ENCODE measurements at regions not wholly inside any gene's neighbourhood (a gene's known extent, or its start where the extent isn't known, plus 50 kb on each side); places are given as distances from the start of the nearest gene placed in this dataset.

GRCh38 chr4:22336822-22337221 is 179.0 kb downstream of the ADGRA3 start:
- H3K4ac ChIP-seq (ENCODE audit: low read length) = no peak overlapping the region
- H4K91ac ChIP-seq (ENCODE audit: low read depth, low read length, poor library complexity) = no peak overlapping the region
- H4K8ac ChIP-seq (ENCODE audit: low read depth, low read length) = no peak overlapping the region
- no peaks in the 10 kb centered on the region for H3K79me1 ChIP-seq (ENCODE audit: low read depth, low read length)
- H3K4me1 ChIP-seq (ENCODE audit: control insufficient read depth in 2 of 2, insufficient read depth in 1 of 2, low read depth in 1 of 2, low read length in 2 of 2) = no peaks in the 10 kb centered on the region
- H3K27ac ChIP-seq (replicated peaks; ENCODE audit: low read length) = no peak overlapping the region
- H2BK120ac ChIP-seq (ENCODE audit: low read depth, low read length) = no peak overlapping the region
- no peak overlapping the region for H2BK12ac ChIP-seq (ENCODE audit: low read length)
- peaks cover 0 to 2% of the 10 kb centered on the region in 2 donors for H3K36me3 ChIP-seq (replicated peaks in 1 of 2; ENCODE audit: control insufficient read depth in 2 of 2, insufficient read depth in 2 of 2, low read length in 2 of 2)
- no peak overlapping the region for H3K14ac ChIP-seq (ENCODE audit: low read length)
- H3K4me3 ChIP-seq (ENCODE audit: low read length in 2 of 2) = no peak overlapping the region
- no peak overlapping the region for H2AK5ac ChIP-seq (ENCODE audit: low read depth, low read length)
- no peak overlapping the region for H2AFZ ChIP-seq (ENCODE audit: low read length)
- H3K23ac ChIP-seq (ENCODE audit: low read depth, low read length, poor library complexity) = no peak overlapping the region
- no peak overlapping the region for H2BK15ac ChIP-seq (ENCODE audit: low read length)
- no peak overlapping the region for H3K9ac ChIP-seq (ENCODE audit: low read depth, low read length, poor library complexity)
- no peak overlapping the region for H2BK5ac ChIP-seq (ENCODE audit: low read length)
- no peak overlapping the region for H3K18ac ChIP-seq (ENCODE audit: low read length)
- H3K27me3 ChIP-seq (ENCODE audit: control insufficient read depth in 3 of 3, insufficient read depth in 3 of 3, low read depth in 1 of 3, low read length in 3 of 3) = no peaks in the 10 kb centered on the region
- WGBS, 2 donors (ENCODE audit: extremely low coverage in 2 of 2, insufficient read length in 2 of 2, insufficient replicate concordance in 1 of 2) = no CpG with 5 or more reads among the region's 6 CpGs
- H3K9me3 ChIP-seq (replicated peaks in 1 of 2; ENCODE audit: control insufficient read depth in 2 of 2, insufficient read depth in 1 of 2, low read depth in 1 of 2, low read length in 2 of 2) = no peaks in the 10 kb centered on the region
- no peak for DNase-seq (ENCODE audit: low spot score)
- no peak overlapping the region for H3K4me2 ChIP-seq (ENCODE audit: insufficient read depth, low read length, poor library complexity, severe bottlenecking)

- no peak overlapping the region for H2BK5ac ChIP-seq (ENCODE audit: low read length)
- WGBS, 2 donors (ENCODE audit: extremely low coverage in 2 of 2, insufficient read length in 2 of 2, insufficient replicate concordance in 1 of 2) = no CpG with 5 or more reads among the region's 2 CpGs
Measured at GRCh38 chr4:22334155-22334554, 181.7 kb downstream of the ADGRA3 start.

DNA sequence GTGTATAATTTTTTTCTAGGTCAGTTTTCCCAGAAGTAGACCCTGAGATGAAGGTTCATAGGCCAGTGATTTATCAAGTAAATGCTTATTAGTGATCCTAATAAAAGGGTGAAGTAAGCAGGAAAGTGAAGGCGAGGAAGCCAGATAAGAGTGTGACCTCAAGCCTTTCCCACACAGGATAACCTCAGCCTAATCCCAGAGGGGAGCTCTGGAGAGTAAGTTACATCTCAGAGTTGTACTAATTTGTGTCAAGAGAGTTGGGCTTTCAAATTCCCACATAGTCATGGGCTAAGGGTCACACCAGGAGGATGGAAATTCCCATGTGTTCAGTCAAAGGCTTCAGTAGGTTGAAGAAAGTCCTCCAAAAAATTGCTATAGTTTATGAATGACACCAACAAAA is 191.4 kb downstream of the ADGRA3 start:
- H4K8ac ChIP-seq (ENCODE audit: low read depth, low read length) = no peak overlapping the region
- no peak overlapping the region for H3K4me3 ChIP-seq (ENCODE audit: low read length in 2 of 2)
- no peaks in the 10 kb centered on the region for H3K27me3 ChIP-seq (ENCODE audit: control insufficient read depth in 3 of 3, insufficient read depth in 3 of 3, low read depth in 1 of 3, low read length in 3 of 3)
- DNase-seq (ENCODE audit: low spot score) = no peak
- no peak overlapping the region for H2BK12ac ChIP-seq (ENCODE audit: low read length)
- no peak overlapping the region for H3K4me2 ChIP-seq (ENCODE audit: insufficient read depth, low read length, poor library complexity, severe bottlenecking)
- no peak overlapping the region for H2AK5ac ChIP-seq (ENCODE audit: low read depth, low read length)
- H3K4ac ChIP-seq (ENCODE audit: low read length) = no peak overlapping the region
- no CpG with 5 or more reads among the region's 1 CpG for WGBS, 2 donors (ENCODE audit: extremely low coverage in 2 of 2, insufficient read length in 2 of 2, insufficient replicate concordance in 1 of 2)
- peaks cover 0 to 2% of the 10 kb centered on the region in 2 donors for H3K36me3 ChIP-seq (replicated peaks in 1 of 2; ENCODE audit: control insufficient read depth in 2 of 2, insufficient read depth in 2 of 2, low read length in 2 of 2)
- no peak overlapping the region for H3K27ac ChIP-seq (replicated peaks; ENCODE audit: low read length)
- no peak overlapping the region for H2BK15ac ChIP-seq (ENCODE audit: low read length)
- no peak overlapping the region for H3K14ac ChIP-seq (ENCODE audit: low read length)
- no peak overlapping the region for H4K91ac ChIP-seq (ENCODE audit: low read depth, low read length, poor library complexity)
- H3K79me1 ChIP-seq (ENCODE audit: low read depth, low read length) = no peaks in the 10 kb centered on the region
- H2AFZ ChIP-seq (ENCODE audit: low read length) = no peak overlapping the region
- H3K4me1 ChIP-seq (ENCODE audit: control insufficient read depth in 2 of 2, insufficient read depth in 1 of 2, low read depth in 1 of 2, low read length in 2 of 2) = no peaks in the 10 kb centered on the region
- no peak overlapping the region for H2BK120ac ChIP-seq (ENCODE audit: low read depth, low read length)
- no peak overlapping the region for H3K9ac ChIP-seq (ENCODE audit: low read depth, low read length, poor library complexity)
- H3K9me3 ChIP-seq (replicated peaks in 1 of 2; ENCODE audit: control insufficient read depth in 2 of 2, insufficient read depth in 1 of 2, low read depth in 1 of 2, low read length in 2 of 2) = peaks cover 0 to 1% of the 10 kb centered on the region in 2 donors
- no peak overlapping the region for H2BK5ac ChIP-seq (ENCODE audit: low read length)
- H3K18ac ChIP-seq (ENCODE audit: low read length) = no peak overlapping the region
- no peak overlapping the region for H3K23ac ChIP-seq (ENCODE audit: low read depth, low read length, poor library complexity)

More at GRCh38 chr4:22334155-22334554, 181.7 kb downstream of the ADGRA3 start:
- Histone ChIP-seq H4K91ac (ENCODE audit: low read depth, low read length, poor library complexity) (no peak overlapping the region), H3K18ac (ENCODE audit: low read length) (no peak overlapping the region), H2BK120ac (ENCODE audit: low read depth, low read length) (no peak overlapping the region), H3K14ac (ENCODE audit: low read length) (no peak overlapping the region), H3K36me3 (replicated peaks in 1 of 2; ENCODE audit: control insufficient read depth in 2 of 2, insufficient read depth in 2 of 2, low read length in 2 of 2) (peaks cover 0 to 6% of the 10 kb centered on the region in 2 donors), H3K9me3 (replicated peaks in 1 of 2; ENCODE audit: control insufficient read depth in 2 of 2, insufficient read depth in 1 of 2, low read depth in 1 of 2, low read length in 2 of 2) (peaks cover 0 to 4% of the 10 kb centered on the region in 2 donors), H4K8ac (ENCODE audit: low read depth, low read length) (no peak overlapping the region), H3K9ac (ENCODE audit: low read depth, low read length, poor library complexity) (no peak overlapping the region), H2BK15ac (ENCODE audit: low read length) (no peak overlapping the region), H3K4me3 (ENCODE audit: low read length in 2 of 2) (no peak overlapping the region), H2AFZ (ENCODE audit: low read length) (no peak overlapping the region), H2BK12ac (ENCODE audit: low read length) (no peak overlapping the region), H3K4me2 (ENCODE audit: insufficient read depth, low read length, poor library complexity, severe bottlenecking) (no peak overlapping the region), H3K27ac (replicated peaks; ENCODE audit: low read length) (no peak overlapping the region), H3K27me3 (ENCODE audit: control insufficient read depth in 3 of 3, insufficient read depth in 3 of 3, low read depth in 1 of 3, low read length in 3 of 3) (no peaks in the 10 kb centered on the region), H2AK5ac (ENCODE audit: low read depth, low read length) (no peak overlapping the region), H3K4ac (ENCODE audit: low read length) (no peak overlapping the region), H3K79me1 (ENCODE audit: low read depth, low read length) (no peaks in the 10 kb centered on the region), H3K23ac (ENCODE audit: low read depth, low read length, poor library complexity) (no peak overlapping the region), H3K4me1 (ENCODE audit: control insufficient read depth in 2 of 2, insufficient read depth in 1 of 2, low read depth in 1 of 2, low read length in 2 of 2) (no peaks in the 10 kb centered on the region)
- DNase-seq (ENCODE audit: low spot score) = no peak

DNA sequence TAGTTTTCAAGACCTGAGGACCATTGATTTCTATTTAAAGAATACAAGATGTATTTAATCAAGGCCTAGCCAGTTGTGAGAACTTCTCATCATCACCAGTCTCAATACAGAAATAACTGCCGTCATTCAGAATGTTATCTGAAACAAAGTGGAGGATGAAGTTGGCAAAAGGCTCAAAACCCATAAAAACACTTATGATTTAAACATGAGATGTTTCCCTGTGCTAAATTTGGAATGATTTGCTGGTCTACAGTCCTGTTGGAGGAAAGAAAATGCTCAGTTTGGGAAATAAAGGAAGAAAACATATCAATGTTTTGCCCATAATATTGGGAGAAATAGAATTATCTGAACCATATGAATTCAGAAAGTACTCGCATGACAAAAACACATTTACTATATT is 192.2 kb downstream of the ADGRA3 start:
- Histone ChIP-seq H3K18ac (ENCODE audit: low read length) (no peak overlapping the region), H3K4me1 (ENCODE audit: control insufficient read depth in 2 of 2, insufficient read depth in 1 of 2, low read depth in 1 of 2, low read length in 2 of 2) (no peaks in the 10 kb centered on the region), H2BK15ac (ENCODE audit: low read length) (no peak overlapping the region), H3K9ac (ENCODE audit: low read depth, low read length, poor library complexity) (no peak overlapping the region), H4K91ac (ENCODE audit: low read depth, low read length, poor library complexity) (no peak overlapping the region), H3K36me3 (replicated peaks in 1 of 2; ENCODE audit: control insufficient read depth in 2 of 2, insufficient read depth in 2 of 2, low read length in 2 of 2) (no peaks in the 10 kb centered on the region), H3K27ac (replicated peaks; ENCODE audit: low read length) (no peak overlapping the region), H3K4me3 (ENCODE audit: low read length in 2 of 2) (no peak overlapping the region), H2BK120ac (ENCODE audit: low read depth, low read length) (no peak overlapping the region), H3K9me3 (replicated peaks in 1 of 2; ENCODE audit: control insufficient read depth in 2 of 2, insufficient read depth in 1 of 2, low read depth in 1 of 2, low read length in 2 of 2) (no peaks in the 10 kb centered on the region), H3K4me2 (ENCODE audit: insufficient read depth, low read length, poor library complexity, severe bottlenecking) (no peak overlapping the region), H2AFZ (ENCODE audit: low read length) (no peak overlapping the region), H2BK5ac (ENCODE audit: low read length) (no peak overlapping the region), H2AK5ac (ENCODE audit: low read depth, low read length) (no peak overlapping the region), H4K8ac (ENCODE audit: low read depth, low read length) (no peak overlapping the region), H3K23ac (ENCODE audit: low read depth, low read length, poor library complexity) (no peak overlapping the region), H3K79me1 (ENCODE audit: low read depth, low read length) (no peaks in the 10 kb centered on the region), H3K4ac (ENCODE audit: low read length) (no peak overlapping the region), H2BK12ac (ENCODE audit: low read length) (no peak overlapping the region), H3K27me3 (ENCODE audit: control insufficient read depth in 3 of 3, insufficient read depth in 3 of 3, low read depth in 1 of 3, low read length in 3 of 3) (no peaks in the 10 kb centered on the region), H3K14ac (ENCODE audit: low read length) (no peak overlapping the region)
- DNase-seq (ENCODE audit: low spot score) = no peak
- no CpG with 5 or more reads among the region's 2 CpGs for WGBS, 2 donors (ENCODE audit: extremely low coverage in 2 of 2, insufficient read length in 2 of 2, insufficient replicate concordance in 1 of 2)

Measured in neuronal stem cell (in vitro differentiated cells).